ENCODE measurements at regions not wholly inside any gene's neighbourhood (a gene's known extent, or its start where the extent isn't known, plus 50 kb on each side); places are given as distances from the start of the nearest gene placed in this dataset.

GRCh38 chr1:29454616-29455380, 218.5 kb downstream of the PTPRU start:
- TF ChIP-seq EZH2 (IDR thresholded peaks at IDR 0.05) (no peak), EZH2phosphoT487 (IDR thresholded peaks at IDR 0.05) (no peak)
- TF ChIP-seq, protein P1, sequence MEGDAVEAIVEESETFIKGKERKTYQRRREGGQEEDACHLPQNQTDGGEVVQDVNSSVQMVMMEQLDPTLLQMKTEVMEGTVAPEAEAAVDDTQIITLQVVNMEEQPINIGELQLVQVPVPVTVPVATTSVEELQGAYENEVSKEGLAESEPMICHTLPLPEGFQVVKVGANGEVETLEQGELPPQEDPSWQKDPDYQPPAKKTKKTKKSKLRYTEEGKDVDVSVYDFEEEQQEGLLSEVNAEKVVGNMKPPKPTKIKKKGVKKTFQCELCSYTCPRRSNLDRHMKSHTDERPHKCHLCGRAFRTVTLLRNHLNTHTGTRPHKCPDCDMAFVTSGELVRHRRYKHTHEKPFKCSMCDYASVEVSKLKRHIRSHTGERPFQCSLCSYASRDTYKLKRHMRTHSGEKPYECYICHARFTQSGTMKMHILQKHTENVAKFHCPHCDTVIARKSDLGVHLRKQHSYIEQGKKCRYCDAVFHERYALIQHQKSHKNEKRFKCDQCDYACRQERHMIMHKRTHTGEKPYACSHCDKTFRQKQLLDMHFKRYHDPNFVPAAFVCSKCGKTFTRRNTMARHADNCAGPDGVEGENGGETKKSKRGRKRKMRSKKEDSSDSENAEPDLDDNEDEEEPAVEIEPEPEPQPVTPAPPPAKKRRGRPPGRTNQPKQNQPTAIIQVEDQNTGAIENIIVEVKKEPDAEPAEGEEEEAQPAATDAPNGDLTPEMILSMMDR (IDR thresholded peaks at IDR 0.05): no peak

Data from neural progenitor cell (in vitro differentiated cells).